Ishikawa (cell line): ENCODE measurements at regions not wholly inside any gene's neighbourhood (a gene's known extent, or its start where the extent isn't known, plus 50 kb on each side); places are given as distances from the start of the nearest gene placed in this dataset.

Experiments
- CEBPB ChIP-seq: IDR thresholded peaks from 2 replicates; pipeline ENCODE4 v1.6.1; 2012
- CREB1 ChIP-seq: IDR thresholded peaks from 2 replicates; pipeline ENCODE4 v1.6.1; 2012; ENCODE audit warnings: low read depth
- EGR1 ChIP-seq: IDR thresholded peaks from 2 replicates; pipeline ENCODE4 v1.6.1; 2012
- EP300 ChIP-seq: IDR thresholded peaks from 2 replicates; pipeline ENCODE4 v1.6.1; 2012; ENCODE audit warnings: borderline replicate concordance
- FOXM1 ChIP-seq: IDR thresholded peaks from 2 replicates; pipeline ENCODE4 v1.6.1; 2012; ENCODE audit warnings: low read depth, borderline replicate concordance
- MAX ChIP-seq: IDR thresholded peaks from 2 replicates; pipeline ENCODE4 v1.6.1; 2012
- NFIC ChIP-seq: IDR thresholded peaks from 2 replicates; pipeline ENCODE4 v1.6.1; 2012
- RAD21 ChIP-seq: IDR thresholded peaks from 2 replicates; pipeline ENCODE4 v1.6.1; 2012; ENCODE audit warnings: low read depth
- REST ChIP-seq: IDR thresholded peaks from 2 replicates; pipeline ENCODE4 v1.6.1; 2012; ENCODE audit warnings: low read depth, mild to moderate bottlenecking
- TAF1 ChIP-seq: IDR thresholded peaks from 2 replicates; pipeline ENCODE4 v1.6.1; 2012; ENCODE audit warnings: low read depth, mild to moderate bottlenecking
- TCF12 ChIP-seq: IDR thresholded peaks from 2 replicates; pipeline ENCODE4 v1.6.1; 2012; ENCODE audit warnings: low read depth
- TEAD4 ChIP-seq: IDR thresholded peaks from 2 replicates; pipeline ENCODE4 v1.6.1; 2012
- USF1 ChIP-seq: IDR thresholded peaks from 2 replicates; pipeline ENCODE4 v1.6.1; 2012
- YY1 ChIP-seq: IDR thresholded peaks from 2 replicates; pipeline ENCODE4 v1.6.1; 2012; ENCODE audit warnings: low read depth
- ZBTB7A ChIP-seq: IDR thresholded peaks from 2 replicates; pipeline ENCODE4 v1.6.1; 2012; ENCODE audit warnings: low read depth

- TF ChIP-seq USF1 (no peak), MAX (no peak), YY1 (no peak), TCF12 (no peak), CREB1 (no peak), TAF1 (no peak), CEBPB (no peak), FOXM1 (no peak), NFIC (no peak), EP300 (no peak), EGR1 (no peak), REST (no peak), ZBTB7A (no peak), RAD21 (no peak)
These were observed 304.5 kb upstream of the PKDCC start for GRCh38 chr2:41743324-41743723.

- no peak for TF ChIP-seq NFIC
- no peak for TF ChIP-seq EGR1
- TF ChIP-seq RAD21 = no peak
- TF ChIP-seq YY1 = no peak
- TF ChIP-seq TCF12 = no peak
- no peak for TF ChIP-seq CREB1
- no peak for TF ChIP-seq FOXM1
- TF ChIP-seq TAF1 = no peak
These were observed 297.0 kb upstream of the PKDCC start for GRCh38 chr2:41750829-41751228.

- no peak for TF ChIP-seq EGR1
- TF ChIP-seq FOXM1 = no peak
- TF ChIP-seq EP300 = no peak
- TF ChIP-seq MAX = no peak
- no peak for TF ChIP-seq NFIC
- TF ChIP-seq TCF12 = no peak
- TF ChIP-seq REST = no peak
- TF ChIP-seq USF1 = no peak
- TF ChIP-seq ZBTB7A = no peak
- no peak for TF ChIP-seq RAD21
- TF ChIP-seq CREB1 = no peak
- TF ChIP-seq TEAD4 = no peak
- TF ChIP-seq CEBPB = no peak
- TF ChIP-seq TAF1 = no peak
- TF ChIP-seq YY1 = no peak
These were observed 287.9 kb upstream of the PKDCC start for GRCh38 chr2:41759880-41760279.

GRCh38 chr2:41763141-41763540 lies 284.7 kb upstream of the PKDCC start:
- TF ChIP-seq TCF12 = no peak
- no peak for TF ChIP-seq TEAD4
- TF ChIP-seq TAF1 = no peak
- no peak for TF ChIP-seq MAX
- no peak for TF ChIP-seq FOXM1
- TF ChIP-seq CEBPB = no peak
- no peak for TF ChIP-seq ZBTB7A
- no peak for TF ChIP-seq USF1
- TF ChIP-seq RAD21 = no peak
- TF ChIP-seq REST = no peak
- no peak for TF ChIP-seq EGR1
